ENCODE measurements at regions not wholly inside any gene's neighbourhood (a gene's known extent, or its start where the extent isn't known, plus 50 kb on each side); places are given as distances from the start of the nearest gene placed in this dataset.

GRCh38 chr2:37851428-37851827 is 73.7 kb upstream of the RMDN2 start:
- FAIRE-seq (peak; percentile 36), DNase-seq (ENCODE audit: insufficient read length) (no peak)
- TF ChIP-seq POLR2A (IDR thresholded peaks at IDR 0.05; ENCODE audit: low read depth, low read length): no peak
- TF ChIP-seq TAF1 (IDR thresholded peaks at IDR 0.05; ENCODE audit: borderline replicate concordance, low read depth, low read length): no peak
- no peak for TF ChIP-seq POLR2AphosphoS5 (IDR thresholded peaks at IDR 0.05; ENCODE audit: low read depth, low read length)

GRCh38 chr2:37851828-37852584 is 73.1 kb upstream of the RMDN2 start:
- DNase-seq (ENCODE audit: insufficient read length) (peak; percentile 29), FAIRE-seq (peak; percentile 82)

GRCh38 chr2:37852585-37853014 is 72.5 kb upstream of the RMDN2 start:
- DNase-seq (ENCODE audit: insufficient read length): no peak
- TF ChIP-seq TAF1 (IDR thresholded peaks at IDR 0.05; ENCODE audit: borderline replicate concordance, low read depth, low read length) (no peak), POLR2A (IDR thresholded peaks at IDR 0.05; ENCODE audit: low read depth, low read length) (no peak), POLR2AphosphoS5 (IDR thresholded peaks at IDR 0.05; ENCODE audit: low read depth, low read length) (no peak)
- FAIRE-seq: no peak

More at GRCh38 chr2:37851828-37852584, 73.1 kb upstream of the RMDN2 start:
- no peak for TF ChIP-seq POLR2A (IDR thresholded peaks at IDR 0.05; ENCODE audit: low read depth, low read length)
- TF ChIP-seq POLR2AphosphoS5 (IDR thresholded peaks at IDR 0.05; ENCODE audit: low read depth, low read length): no peak
- TF ChIP-seq TAF1 (IDR thresholded peaks at IDR 0.05; ENCODE audit: borderline replicate concordance, low read depth, low read length): no peak

GRCh38 chr2:37854676-37855282 is 70.3 kb upstream of the RMDN2 start:
- no peak for DNase-seq (ENCODE audit: insufficient read length)
- TF ChIP-seq POLR2AphosphoS5 (IDR thresholded peaks at IDR 0.05; ENCODE audit: low read depth, low read length) (no peak), TAF1 (IDR thresholded peaks at IDR 0.05; ENCODE audit: borderline replicate concordance, low read depth, low read length) (no peak), POLR2A (IDR thresholded peaks at IDR 0.05; ENCODE audit: low read depth, low read length) (no peak)
- FAIRE-seq: no peak

- FAIRE-seq (no peak), DNase-seq (ENCODE audit: insufficient read length) (no peak)
- TF ChIP-seq POLR2A (IDR thresholded peaks at IDR 0.05; ENCODE audit: low read depth, low read length) (no peak), POLR2AphosphoS5 (IDR thresholded peaks at IDR 0.05; ENCODE audit: low read depth, low read length) (no peak), TAF1 (IDR thresholded peaks at IDR 0.05; ENCODE audit: borderline replicate concordance, low read depth, low read length) (no peak)
These were observed 69.6 kb upstream of the RMDN2 start for GRCh38 chr2:37855283-37856041.

GRCh38 chr2:37856101-37856751 is 68.9 kb upstream of the RMDN2 start:
- TF ChIP-seq POLR2AphosphoS5 (IDR thresholded peaks at IDR 0.05; ENCODE audit: low read depth, low read length) (no peak), POLR2A (IDR thresholded peaks at IDR 0.05; ENCODE audit: low read depth, low read length) (no peak), TAF1 (IDR thresholded peaks at IDR 0.05; ENCODE audit: borderline replicate concordance, low read depth, low read length) (no peak)
- FAIRE-seq: no peak
- DNase-seq (ENCODE audit: insufficient read length): no peak

- no peak for FAIRE-seq
- DNase-seq (ENCODE audit: insufficient read length): no peak
- TF ChIP-seq POLR2AphosphoS5 (IDR thresholded peaks at IDR 0.05; ENCODE audit: low read depth, low read length) (no peak), TAF1 (IDR thresholded peaks at IDR 0.05; ENCODE audit: borderline replicate concordance, low read depth, low read length) (no peak), POLR2A (IDR thresholded peaks at IDR 0.05; ENCODE audit: low read depth, low read length) (no peak)
These were observed 67.3 kb upstream of the RMDN2 start for GRCh38 chr2:37857575-37858399.

- FAIRE-seq (no peak), DNase-seq (ENCODE audit: insufficient read length) (no peak)
- TF ChIP-seq POLR2AphosphoS5 (IDR thresholded peaks at IDR 0.05; ENCODE audit: low read depth, low read length): no peak
- no peak for TF ChIP-seq TAF1 (IDR thresholded peaks at IDR 0.05; ENCODE audit: borderline replicate concordance, low read depth, low read length)
- no peak for TF ChIP-seq POLR2A (IDR thresholded peaks at IDR 0.05; ENCODE audit: low read depth, low read length)
These were observed 66.7 kb upstream of the RMDN2 start for GRCh38 chr2:37858400-37858711.

- no peak for TF ChIP-seq POLR2AphosphoS5 (IDR thresholded peaks at IDR 0.05; ENCODE audit: low read depth, low read length)
- no peak for TF ChIP-seq TAF1 (IDR thresholded peaks at IDR 0.05; ENCODE audit: borderline replicate concordance, low read depth, low read length)
- TF ChIP-seq POLR2A (IDR thresholded peaks at IDR 0.05; ENCODE audit: low read depth, low read length): no peak
- FAIRE-seq: no peak
These were observed 66.3 kb upstream of the RMDN2 start for GRCh38 chr2:37858725-37859267.

GRCh38 chr2:37862620-37863019 is 62.5 kb upstream of the RMDN2 start:
- TF ChIP-seq POLR2A (IDR thresholded peaks at IDR 0.05; ENCODE audit: low read depth, low read length): no peak
- no peak for TF ChIP-seq POLR2AphosphoS5 (IDR thresholded peaks at IDR 0.05; ENCODE audit: low read depth, low read length)
- TF ChIP-seq TAF1 (IDR thresholded peaks at IDR 0.05; ENCODE audit: borderline replicate concordance, low read depth, low read length): no peak

More at GRCh38 chr2:37858725-37859267, 66.3 kb upstream of the RMDN2 start:
- DNase-seq (ENCODE audit: insufficient read length): no peak

More at GRCh38 chr2:37862620-37863019, 62.5 kb upstream of the RMDN2 start:
- FAIRE-seq: no peak
- DNase-seq (ENCODE audit: insufficient read length): no peak

All from GM12892 (cell line).